GM12878 (cell line): ENCODE measurements at regions not wholly inside any gene's neighbourhood (a gene's known extent, or its start where the extent isn't known, plus 50 kb on each side); places are given as distances from the start of the nearest gene placed in this dataset.

ENCODE experiments used
- ATAC-seq: fragments of 200-7000 bp; cut with Tn5 transposase; 3 replicates; pipeline ENCODE4 v1.9.1; 2020; ENCODE audit warnings: mild to moderate bottlenecking, moderate library complexity
- BruUV-seq: library from RNA; stranded (reverse); fragments of 400-500 nt; replicated peaks from 2 replicates; lab custom pipeline; 2021; lab: Mats Ljungman, UMichigan
- CTCF ChIA-PET: fragments of 300-600 bp; sonication (Branson Sonifier 250); formaldehyde crosslinking; extraction: SDS; loops from one replicate; lab custom pipeline; 2021; ENCODE audit warnings: inconsistent platforms; lab: Yijun Ruan, JAX
- POLR2A ChIA-PET: fragments of 350-600 bp; formaldehyde crosslinking; extraction: SDS; loops from one replicate; lab custom pipeline; 2021; ENCODE audit warnings: inconsistent platforms; lab: Charles Lee
- RAD21 ChIA-PET: fragments of 300-600 bp; sonication (Branson Sonifier 250); formaldehyde crosslinking; loops from one replicate; lab custom pipeline; 2023; ENCODE audit warnings: antibody characterized with exemption; ENCODE audit not compliant: unreplicated experiment; lab: Charles Lee
- SMC1A ChIA-PET: fragments of 300-600 bp; sonication (Branson Sonifier 250); formaldehyde crosslinking; loops from one replicate; lab custom pipeline; 2023; ENCODE audit not compliant: unreplicated experiment, uncharacterized antibody; lab: Charles Lee
- DNase-seq: peaks from one replicate; pipeline ENCODE4 v3.0.0-alpha.2; 2011; ENCODE audit warnings: low read depth, low spot score
- FAIRE-seq: peaks from 3 replicates; lab custom pipeline; 2011; peaks lifted over from hg19 to GRCh38; lab: Jason Lieb, UNC
- H2AFZ ChIP-seq: 2 replicates; pipeline ENCODE4 v1.6.0; 2011; ENCODE audit warnings: low read depth, low read length, control low read depth; ENCODE audit not compliant: control insufficient read depth
- H3K27ac ChIP-seq: 2 replicates; pipeline ENCODE4 v1.5.1; 2011; ENCODE audit warnings: control low read depth; ENCODE audit not compliant: control insufficient read depth, insufficient read depth
- H3K27me3 ChIP-seq, 2 experiments: replicated peaks in 1 of 2; 2 replicates each; pipeline versions ENCODE4 v1.6.0 to v1.6.1; 2011; ENCODE audit warnings: low read length in 1 of 2; ENCODE audit not compliant: control insufficient read depth in 2 of 2, insufficient read depth in 2 of 2
- H3K36me3 ChIP-seq, 2 experiments: 2 replicates each; pipeline ENCODE4 v1.5.1; 2011; ENCODE audit warnings: low read length in 1 of 2; ENCODE audit not compliant: control insufficient read depth in 2 of 2, insufficient read depth in 2 of 2
- H3K4me1 ChIP-seq: 2 replicates; pipeline ENCODE4 v1.6.1; 2011; ENCODE audit warnings: mild to moderate bottlenecking, low read length, moderate library complexity, mixed read lengths; ENCODE audit not compliant: control insufficient read depth, insufficient read depth
- H3K4me2 ChIP-seq: 2 replicates; pipeline ENCODE4 v1.6.0; 2011; ENCODE audit warnings: control low read depth; ENCODE audit not compliant: control insufficient read depth, insufficient read depth
- H3K4me3 ChIP-seq: fragments of 200-600 bp; sonication (generic); 2 replicates; pipeline ENCODE4 v1.5.1; 2016
- H3K79me2 ChIP-seq: 2 replicates; pipeline ENCODE4 v1.6.0; 2011; ENCODE audit warnings: low read length; ENCODE audit not compliant: control insufficient read depth, insufficient read depth
- H3K9ac ChIP-seq: 2 replicates; pipeline ENCODE4 v1.8.0; 2011; ENCODE audit warnings: low read length, control low read depth, mixed read lengths; ENCODE audit not compliant: control insufficient read depth, insufficient read depth
- H3K9me3 ChIP-seq: replicated peaks from 3 replicates; pipeline ENCODE4 v1.5.1; 2011; ENCODE audit warnings: mild to moderate bottlenecking, low read length; ENCODE audit not compliant: control insufficient read depth, insufficient read depth
- H4K20me1 ChIP-seq: 2 replicates; pipeline ENCODE4 v1.6.0; 2011; ENCODE audit not compliant: control insufficient read depth, insufficient read depth
- EGR1 ChIP-seq, 2 experiments: IDR thresholded peaks; 1 replicate in 1 of 2; 2 replicates in 1 of 2; pipeline ENCODE4 v1.6.1; 2011 to 2012; ENCODE audit warnings: low read depth in 2 of 2, low read length in 2 of 2, borderline replicate concordance in 1 of 2, mild to moderate bottlenecking in 1 of 2, moderate library complexity in 1 of 2
- ETV6 ChIP-seq, 2 experiments: fragments of 450-650 bp in 1 of 2; IDR thresholded peaks in 1 of 2; conservative IDR thresholded peaks in 1 of 2; 2 replicates each; pipeline ENCODE4 v1.6.1; 2014; ENCODE audit warnings: antibody characterized with exemption in 1 of 2, borderline replicate concordance in 1 of 2, low read depth in 1 of 2, mild to moderate bottlenecking in 1 of 2, moderate library complexity in 1 of 2
- FOXM1 ChIP-seq: IDR thresholded peaks from 2 replicates; pipeline ENCODE4 v1.6.1; 2012; ENCODE audit warnings: low read depth, mild to moderate bottlenecking, inconsistent platforms, low read length, moderate library complexity
- HDAC2 ChIP-seq: fragments of 200-600 bp; sonication (generic); IDR thresholded peaks from 2 replicates; pipeline ENCODE4 v1.6.1; 2017
- IKZF1 ChIP-seq: fragments of 450-650 bp; conservative IDR thresholded peaks from 2 replicates; pipeline ENCODE4 v1.6.1; 2017; ENCODE audit warnings: antibody characterized with exemption, mild to moderate bottlenecking
- SMAD1 ChIP-seq: fragments of 450-650 bp; IDR thresholded peaks from 2 replicates; pipeline ENCODE4 v1.6.1; 2018; ENCODE audit warnings: mild to moderate bottlenecking, low read depth; ENCODE audit not compliant: partially characterized antibody
- SREBF2 ChIP-seq: IDR thresholded peaks from 2 replicates; pipeline ENCODE4 v1.6.1; 2012; ENCODE audit warnings: mild to moderate bottlenecking, low read length
- STAT1 ChIP-seq: fragments of 450-650 bp; conservative IDR thresholded peaks from 2 replicates; pipeline ENCODE4 v1.6.1; 2014; ENCODE audit warnings: antibody characterized with exemption, mild to moderate bottlenecking
- TCF3 ChIP-seq: IDR thresholded peaks from 2 replicates; pipeline ENCODE4 v1.6.1; 2012; ENCODE audit warnings: low read depth, mild to moderate bottlenecking, low read length, borderline replicate concordance; ENCODE audit not compliant: insufficient read depth
- ZNF217 ChIP-seq: fragments of 450-650 bp; IDR thresholded peaks from 2 replicates; pipeline ENCODE4 v1.6.1; 2017; ENCODE audit warnings: antibody characterized with exemption, mild to moderate bottlenecking
- WGBS: methylation state at CpG from one replicate; pipeline ENCODE4 v1.1.6; 2016; ENCODE audit warnings: low lambda C conversion rate; ENCODE audit not compliant: insufficient replicate concordance, insufficient coverage; ENCODE audit errors: missing lambda C conversion rate; 5-methylcytosine and 5-hydroxymethylcytosine counted together
- in situ Hi-C: fragments of 300-500 bp; cut with MboI; formaldehyde crosslinking; loops from 9 replicates; pipeline ENCODE4 v1.14.3; 2018; ENCODE audit warnings: mixed read lengths
- intact Hi-C: fragments of 100-400 bp; cut with micrococcal nuclease; formaldehyde crosslinking; loops from one replicate; pipeline ENCODE4 v1.14.2; 2022; ENCODE audit not compliant: unreplicated experiment
- TF ChIP-seq, protein P1 (sequence below): fragments of 450-650 bp; formaldehyde crosslinking; IDR thresholded peaks from 2 replicates; pipeline ENCODE4 v1.4.0; 2020; ENCODE audit warnings: mild to moderate bottlenecking, moderate library complexity
- TF ChIP-seq, protein P2 (sequence below): fragments of 450-650 bp; formaldehyde crosslinking; IDR thresholded peaks from 2 replicates; pipeline ENCODE4 v1.4.0; 2022; ENCODE audit warnings: mild to moderate bottlenecking, moderate library complexity
- TF ChIP-seq, protein P3 (sequence below): fragments of 450-650 bp; IDR thresholded peaks from 2 replicates; pipeline ENCODE4 v1.6.1; 2017; ENCODE audit warnings: mild to moderate bottlenecking

DNA sequence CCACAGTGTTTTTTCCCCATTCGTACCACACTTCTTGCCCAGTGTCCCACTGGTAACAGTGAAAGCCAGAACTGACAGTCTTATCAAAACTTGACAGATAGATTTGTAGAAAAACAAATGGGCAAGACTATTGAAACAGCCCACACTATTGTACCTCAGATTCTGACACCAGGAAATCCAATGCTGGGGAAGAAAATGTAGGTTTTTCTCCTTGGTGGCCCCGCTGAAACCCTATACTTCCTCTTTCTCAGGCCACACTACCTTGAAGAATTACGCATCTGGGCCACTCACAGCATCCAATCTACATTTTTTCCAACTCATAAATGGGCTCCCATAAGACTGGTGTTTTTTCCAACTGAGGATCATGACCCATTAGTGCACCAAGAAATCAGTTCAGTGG, 90.9 kb upstream of the HDDC2 start:
- intact Hi-C loops (no loop called here), in situ Hi-C loops (no loop called here)
- 0% methylated on average over 3 of the region's 3 CpGs for WGBS
- no TSS peak for BruUV-seq
- FAIRE-seq (no peak), ATAC-seq (peak; percentile 79), DNase-seq (no peak)
- H3K4me1 ChIP-seq, result peaks cover 5% of the 10 kb centered on the region
- no peak overlapping the region for H3K9ac ChIP-seq
- ChIA-PET RAD21 (no interaction called here), POLR2A (no interaction called here), CTCF (no interaction called here), SMC1A (no interaction called here)
- H4K20me1 ChIP-seq, result no peaks in the 10 kb centered on the region
- no peaks in the 10 kb centered on the region; the same call in 2 of the 3 replicates for H3K9me3 ChIP-seq
- H3K79me2 ChIP-seq, result no peaks in the 10 kb centered on the region
- no peak overlapping the region for H3K4me3 ChIP-seq
- H2AFZ ChIP-seq, result no peak overlapping the region
- H3K27me3 ChIP-seq, result no peaks in the 10 kb centered on the region
- no peak overlapping the region for H3K27ac ChIP-seq
- no peak overlapping the region for H3K4me2 ChIP-seq
- TF ChIP-seq STAT1 (no peak), FOXM1 (no peak), ZNF217 (no peak), ETV6 (conservative IDR thresholded peaks at IDR 0.05 in 1 of 2, IDR thresholded peaks at IDR 0.05 in 1 of 2; ENCODE audit: borderline replicate concordance in 1 of 2, low read depth in 1 of 2) (no peak), EGR1 (IDR thresholded peaks at IDR 0.05; ENCODE audit: borderline replicate concordance in 1 of 2, low read depth in 2 of 2, low read length in 2 of 2) (no peak), TCF3 (no peak), HDAC2 (no peak), SREBF2 (no peak), IKZF1 (no peak), SMAD1 (no peak)
- TF ChIP-seq, protein P1, sequence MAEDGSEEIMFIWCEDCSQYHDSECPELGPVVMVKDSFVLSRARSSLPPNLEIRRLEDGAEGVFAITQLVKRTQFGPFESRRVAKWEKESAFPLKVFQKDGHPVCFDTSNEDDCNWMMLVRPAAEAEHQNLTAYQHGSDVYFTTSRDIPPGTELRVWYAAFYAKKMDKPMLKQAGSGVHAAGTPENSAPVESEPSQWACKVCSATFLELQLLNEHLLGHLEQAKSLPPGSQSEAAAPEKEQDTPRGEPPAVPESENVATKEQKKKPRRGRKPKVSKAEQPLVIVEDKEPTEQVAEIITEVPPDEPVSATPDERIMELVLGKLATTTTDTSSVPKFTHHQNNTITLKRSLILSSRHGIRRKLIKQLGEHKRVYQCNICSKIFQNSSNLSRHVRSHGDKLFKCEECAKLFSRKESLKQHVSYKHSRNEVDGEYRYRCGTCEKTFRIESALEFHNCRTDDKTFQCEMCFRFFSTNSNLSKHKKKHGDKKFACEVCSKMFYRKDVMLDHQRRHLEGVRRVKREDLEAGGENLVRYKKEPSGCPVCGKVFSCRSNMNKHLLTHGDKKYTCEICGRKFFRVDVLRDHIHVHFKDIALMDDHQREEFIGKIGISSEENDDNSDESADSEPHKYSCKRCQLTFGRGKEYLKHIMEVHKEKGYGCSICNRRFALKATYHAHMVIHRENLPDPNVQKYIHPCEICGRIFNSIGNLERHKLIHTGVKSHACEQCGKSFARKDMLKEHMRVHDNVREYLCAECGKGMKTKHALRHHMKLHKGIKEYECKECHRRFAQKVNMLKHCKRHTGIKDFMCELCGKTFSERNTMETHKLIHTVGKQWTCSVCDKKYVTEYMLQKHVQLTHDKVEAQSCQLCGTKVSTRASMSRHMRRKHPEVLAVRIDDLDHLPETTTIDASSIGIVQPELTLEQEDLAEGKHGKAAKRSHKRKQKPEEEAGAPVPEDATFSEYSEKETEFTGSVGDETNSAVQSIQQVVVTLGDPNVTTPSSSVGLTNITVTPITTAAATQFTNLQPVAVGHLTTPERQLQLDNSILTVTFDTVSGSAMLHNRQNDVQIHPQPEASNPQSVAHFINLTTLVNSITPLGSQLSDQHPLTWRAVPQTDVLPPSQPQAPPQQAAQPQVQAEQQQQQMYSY (CRISPR knock-in tag), result no peak
- TF ChIP-seq, protein P2, sequence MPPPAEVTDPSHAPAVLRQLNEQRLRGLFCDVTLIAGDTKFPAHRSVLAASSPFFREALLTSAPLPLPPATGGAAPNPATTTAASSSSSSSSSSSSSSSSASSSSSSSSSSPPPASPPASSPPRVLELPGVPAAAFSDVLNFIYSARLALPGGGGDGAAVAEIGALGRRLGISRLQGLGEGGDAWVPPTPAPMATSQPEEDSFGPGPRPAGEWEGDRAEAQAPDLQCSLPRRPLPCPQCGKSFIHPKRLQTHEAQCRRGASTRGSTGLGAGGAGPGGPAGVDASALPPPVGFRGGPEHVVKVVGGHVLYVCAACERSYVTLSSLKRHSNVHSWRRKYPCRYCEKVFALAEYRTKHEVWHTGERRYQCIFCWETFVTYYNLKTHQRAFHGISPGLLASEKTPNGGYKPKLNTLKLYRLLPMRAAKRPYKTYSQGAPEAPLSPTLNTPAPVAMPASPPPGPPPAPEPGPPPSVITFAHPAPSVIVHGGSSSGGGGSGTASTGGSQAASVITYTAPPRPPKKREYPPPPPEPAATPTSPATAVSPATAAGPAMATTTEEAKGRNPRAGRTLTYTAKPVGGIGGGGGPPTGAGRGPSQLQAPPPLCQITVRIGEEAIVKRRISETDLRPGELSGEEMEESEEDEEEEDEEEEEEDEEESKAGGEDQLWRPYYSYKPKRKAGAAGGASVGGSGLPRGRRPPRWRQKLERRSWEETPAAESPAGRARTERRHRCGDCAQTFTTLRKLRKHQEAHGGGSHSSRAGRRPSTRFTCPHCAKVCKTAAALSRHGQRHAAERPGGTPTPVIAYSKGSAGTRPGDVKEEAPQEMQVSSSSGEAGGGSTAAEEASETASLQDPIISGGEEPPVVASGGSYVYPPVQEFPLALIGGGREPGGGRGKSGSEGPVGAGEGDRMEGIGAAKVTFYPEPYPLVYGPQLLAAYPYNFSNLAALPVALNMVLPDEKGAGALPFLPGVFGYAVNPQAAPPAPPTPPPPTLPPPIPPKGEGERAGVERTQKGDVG (CRISPR knock-in tag), result no peak
- TF ChIP-seq, protein P3, sequence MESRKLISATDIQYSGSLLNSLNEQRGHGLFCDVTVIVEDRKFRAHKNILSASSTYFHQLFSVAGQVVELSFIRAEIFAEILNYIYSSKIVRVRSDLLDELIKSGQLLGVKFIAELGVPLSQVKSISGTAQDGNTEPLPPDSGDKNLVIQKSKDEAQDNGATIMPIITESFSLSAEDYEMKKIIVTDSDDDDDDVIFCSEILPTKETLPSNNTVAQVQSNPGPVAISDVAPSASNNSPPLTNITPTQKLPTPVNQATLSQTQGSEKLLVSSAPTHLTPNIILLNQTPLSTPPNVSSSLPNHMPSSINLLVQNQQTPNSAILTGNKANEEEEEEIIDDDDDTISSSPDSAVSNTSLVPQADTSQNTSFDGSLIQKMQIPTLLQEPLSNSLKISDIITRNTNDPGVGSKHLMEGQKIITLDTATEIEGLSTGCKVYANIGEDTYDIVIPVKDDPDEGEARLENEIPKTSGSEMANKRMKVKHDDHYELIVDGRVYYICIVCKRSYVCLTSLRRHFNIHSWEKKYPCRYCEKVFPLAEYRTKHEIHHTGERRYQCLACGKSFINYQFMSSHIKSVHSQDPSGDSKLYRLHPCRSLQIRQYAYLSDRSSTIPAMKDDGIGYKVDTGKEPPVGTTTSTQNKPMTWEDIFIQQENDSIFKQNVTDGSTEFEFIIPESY, result no peak
- no peaks in the 10 kb centered on the region for H3K36me3 ChIP-seq
